ENCODE measurements at regions not wholly inside any gene's neighbourhood (a gene's known extent, or its start where the extent isn't known, plus 50 kb on each side); places are given as distances from the start of the nearest gene placed in this dataset.

DNA sequence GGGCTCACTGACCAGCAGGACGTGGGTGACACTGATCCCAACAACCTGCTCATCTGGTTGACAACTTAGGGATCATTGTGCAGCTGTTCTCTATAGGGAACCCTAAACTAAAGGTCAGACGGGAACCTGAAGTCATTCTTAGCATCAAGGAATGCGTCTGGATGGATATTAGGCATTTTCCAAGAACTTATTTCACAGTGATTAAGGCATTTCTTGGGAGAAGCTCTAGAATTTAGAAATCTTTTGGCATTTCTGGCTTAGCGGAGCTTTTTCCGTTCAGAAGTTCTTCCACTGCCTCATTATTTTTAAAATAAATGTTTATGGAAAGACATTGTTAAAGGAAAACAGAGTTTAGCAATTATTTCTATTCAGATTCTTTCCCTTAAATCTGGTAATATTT lies 303.3 kb upstream of the IGFBP3 start:
- Histone ChIP-seq H3K4me3 (no peak overlapping the region), H3K36me3 (ENCODE audit: low read depth, missing control alignments) (no peaks in the 10 kb centered on the region), H3K4me1 (no peaks in the 10 kb centered on the region), H3K27ac (no peak overlapping the region), H3K27me3 (no peaks in the 10 kb centered on the region), H3K9me3 (no peaks in the 10 kb centered on the region)
- TF ChIP-seq POLR2A (IDR thresholded peaks at IDR 0.05) = no peak
- TF ChIP-seq, protein P1, sequence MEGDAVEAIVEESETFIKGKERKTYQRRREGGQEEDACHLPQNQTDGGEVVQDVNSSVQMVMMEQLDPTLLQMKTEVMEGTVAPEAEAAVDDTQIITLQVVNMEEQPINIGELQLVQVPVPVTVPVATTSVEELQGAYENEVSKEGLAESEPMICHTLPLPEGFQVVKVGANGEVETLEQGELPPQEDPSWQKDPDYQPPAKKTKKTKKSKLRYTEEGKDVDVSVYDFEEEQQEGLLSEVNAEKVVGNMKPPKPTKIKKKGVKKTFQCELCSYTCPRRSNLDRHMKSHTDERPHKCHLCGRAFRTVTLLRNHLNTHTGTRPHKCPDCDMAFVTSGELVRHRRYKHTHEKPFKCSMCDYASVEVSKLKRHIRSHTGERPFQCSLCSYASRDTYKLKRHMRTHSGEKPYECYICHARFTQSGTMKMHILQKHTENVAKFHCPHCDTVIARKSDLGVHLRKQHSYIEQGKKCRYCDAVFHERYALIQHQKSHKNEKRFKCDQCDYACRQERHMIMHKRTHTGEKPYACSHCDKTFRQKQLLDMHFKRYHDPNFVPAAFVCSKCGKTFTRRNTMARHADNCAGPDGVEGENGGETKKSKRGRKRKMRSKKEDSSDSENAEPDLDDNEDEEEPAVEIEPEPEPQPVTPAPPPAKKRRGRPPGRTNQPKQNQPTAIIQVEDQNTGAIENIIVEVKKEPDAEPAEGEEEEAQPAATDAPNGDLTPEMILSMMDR (IDR thresholded peaks at IDR 0.05) = no peak
- intact Hi-C loops (cut with DNase I; ENCODE audit: low total_unique reads) = no loop called here
- DNase-seq = no peak
- 52 to 70% methylated on average over 5 of the region's 5 CpGs for WGBS, 2 donors

DNA sequence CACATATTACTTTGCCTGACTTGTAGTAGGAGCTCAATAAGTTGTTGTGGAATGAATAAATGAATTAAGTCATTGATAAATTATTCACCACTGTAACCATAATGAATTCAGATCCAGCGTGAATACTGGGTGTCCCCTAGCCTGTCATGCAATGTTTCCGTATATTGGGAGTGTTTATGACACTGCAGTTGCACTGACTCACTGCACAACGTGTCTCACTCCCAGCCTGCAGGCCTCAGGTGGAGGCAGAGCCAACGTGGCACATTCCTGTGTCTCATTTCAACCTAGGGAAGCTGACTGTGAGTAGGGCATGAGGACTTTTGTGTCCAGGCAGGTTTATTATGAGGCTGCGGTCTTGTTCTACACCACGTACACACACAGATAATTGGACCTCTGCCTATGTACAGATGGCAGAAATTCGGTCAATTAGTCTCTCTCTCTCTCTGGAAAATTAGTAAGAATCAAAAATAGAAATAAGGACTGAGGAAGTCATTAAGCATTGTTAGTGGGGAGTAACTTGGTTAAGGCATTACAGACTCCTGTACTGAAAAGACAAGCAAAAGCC lies 299.1 kb upstream of the IGFBP3 start:
- no peak for TF ChIP-seq POLR2A (IDR thresholded peaks at IDR 0.05)
- TF ChIP-seq, protein P1 (IDR thresholded peaks at IDR 0.05) = no peak
- no peak overlapping the region for H3K27ac ChIP-seq
- DNase-seq = no peak
- H3K4me3 ChIP-seq = no peak overlapping the region
- H3K36me3 ChIP-seq (ENCODE audit: low read depth, missing control alignments) = no peaks in the 10 kb centered on the region
- intact Hi-C loops (cut with DNase I; ENCODE audit: low total_unique reads) = no loop called here
- H3K4me1 ChIP-seq = no peaks in the 10 kb centered on the region
- no peaks in the 10 kb centered on the region for H3K9me3 ChIP-seq
- 79 to 87% methylated on average over 7 of the region's 7 CpGs for WGBS, 2 donors
- H3K27me3 ChIP-seq = no peaks in the 10 kb centered on the region

DNA sequence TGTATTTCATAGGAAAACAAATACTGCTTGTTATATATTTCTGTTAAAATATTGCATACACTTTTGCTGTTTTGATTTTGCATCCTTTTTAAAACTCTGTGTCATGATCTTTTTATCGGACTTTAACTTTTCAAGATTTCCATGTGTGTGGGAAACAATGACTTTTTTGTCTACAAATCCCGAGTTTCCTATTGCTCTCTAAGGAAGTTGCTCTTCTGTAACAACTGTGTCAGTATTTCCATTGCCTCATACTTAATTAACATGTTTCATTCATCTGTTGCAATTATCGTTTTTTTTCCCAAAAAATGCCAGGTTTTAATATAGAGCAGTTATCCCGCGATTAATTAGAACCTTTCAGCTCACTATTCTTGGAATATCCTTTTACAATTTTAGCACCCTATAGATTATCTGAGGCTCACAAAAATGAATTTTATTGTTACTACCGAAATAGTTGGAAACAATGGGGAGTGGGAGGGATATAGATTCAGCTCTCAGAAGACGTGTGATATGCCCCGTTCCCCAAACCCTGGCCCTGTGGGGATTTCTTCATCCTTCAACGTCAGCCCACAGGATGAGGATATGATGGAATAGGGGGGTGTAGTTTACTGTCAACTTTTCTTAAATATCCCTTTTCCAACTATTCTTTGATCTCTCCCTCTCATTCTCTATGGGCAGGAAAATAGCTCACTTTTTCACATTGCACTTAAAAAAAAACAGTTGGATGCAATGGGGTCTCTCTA lies 297.6 kb upstream of the IGFBP3 start:
- Histone ChIP-seq H3K4me3 (no peak overlapping the region), H3K4me1 (no peaks in the 10 kb centered on the region), H3K36me3 (ENCODE audit: low read depth, missing control alignments) (no peaks in the 10 kb centered on the region), H3K27me3 (no peaks in the 10 kb centered on the region), H3K9me3 (no peaks in the 10 kb centered on the region), H3K27ac (no peak overlapping the region)
- intact Hi-C loops (cut with DNase I; ENCODE audit: low total_unique reads) = no loop called here
- WGBS, 2 donors = 65 to 80% methylated on average over 9 of the region's 9 CpGs
- no peak for TF ChIP-seq POLR2A (IDR thresholded peaks at IDR 0.05)
- DNase-seq = no peak

DNA sequence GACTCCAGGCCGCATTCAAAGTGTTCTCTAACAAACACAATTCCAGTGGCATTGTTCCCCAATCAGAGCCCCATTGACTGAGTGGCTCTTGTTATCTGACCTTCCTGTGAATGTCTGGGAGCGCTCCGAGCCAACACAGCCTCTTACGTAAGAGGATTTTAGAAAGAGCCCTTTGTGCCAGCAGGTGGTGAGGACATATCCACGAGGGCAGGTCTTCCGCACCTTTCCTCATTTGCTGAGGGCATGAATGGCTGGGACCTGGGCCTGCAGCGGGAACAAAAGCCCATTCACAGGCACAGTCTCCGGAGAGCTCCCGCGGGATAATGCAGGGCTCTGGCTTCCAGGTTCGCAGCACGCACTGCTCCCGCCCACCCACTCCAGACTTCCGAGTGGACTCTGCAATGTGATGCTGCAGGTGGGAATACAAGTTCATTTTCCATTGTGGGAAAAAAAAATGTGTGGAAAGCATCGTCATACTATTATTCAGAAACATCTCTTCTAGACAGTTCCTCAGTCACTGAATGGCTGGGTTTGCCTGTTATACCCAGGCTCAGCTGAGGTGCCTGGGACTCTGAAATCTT lies 295.0 kb upstream of the IGFBP3 start:
- no peak overlapping the region for H3K27ac ChIP-seq
- TF ChIP-seq POLR2A (IDR thresholded peaks at IDR 0.05) = no peak
- H3K4me3 ChIP-seq = no peak overlapping the region
- 41 to 45% methylated on average over 8 to 15 of the region's 15 CpGs for WGBS, 2 donors
- H3K27me3 ChIP-seq = no peaks in the 10 kb centered on the region
- no peaks in the 10 kb centered on the region for H3K9me3 ChIP-seq
- DNase-seq = peak; percentile 54
- intact Hi-C loops (cut with DNase I; ENCODE audit: low total_unique reads) = no loop called here
- no peaks in the 10 kb centered on the region for H3K4me1 ChIP-seq
- H3K36me3 ChIP-seq (ENCODE audit: low read depth, missing control alignments) = no peaks in the 10 kb centered on the region

DNA sequence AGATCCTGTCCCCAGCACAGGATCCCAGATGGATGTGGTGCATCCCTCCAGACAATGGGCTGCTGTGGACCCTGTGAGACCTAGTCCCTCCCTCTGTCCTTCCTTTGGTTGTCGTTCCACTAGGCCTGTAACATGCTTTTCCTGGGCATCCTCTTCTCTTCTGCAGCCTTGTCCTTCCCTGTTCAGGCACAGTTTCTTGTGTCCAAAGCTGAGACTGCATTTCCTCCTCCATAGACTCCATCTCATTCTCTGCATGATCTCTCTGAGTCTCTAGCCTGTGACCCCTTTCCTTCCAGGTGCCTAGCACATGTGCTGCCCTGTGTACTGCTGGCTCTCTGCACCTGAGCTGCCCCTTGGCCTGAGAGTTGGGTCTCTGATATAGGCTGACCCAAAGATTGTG lies 293.5 kb upstream of the IGFBP3 start:
- Histone ChIP-seq H3K9me3 (no peaks in the 10 kb centered on the region), H3K27ac (no peak overlapping the region), H3K27me3 (no peaks in the 10 kb centered on the region), H3K4me1 (no peaks in the 10 kb centered on the region), H3K4me3 (no peak overlapping the region), H3K36me3 (ENCODE audit: low read depth, missing control alignments) (no peaks in the 10 kb centered on the region)
- WGBS, 2 donors = 90 to 100% methylated on average over 1 of the region's 1 CpG
- TF ChIP-seq, protein P1 (IDR thresholded peaks at IDR 0.05) = no peak
- no peak for TF ChIP-seq POLR2A (IDR thresholded peaks at IDR 0.05)
- no peak for DNase-seq
- intact Hi-C loops (cut with DNase I; ENCODE audit: low total_unique reads) = no loop called here
